ENCODE measurements at regions not wholly inside any gene's neighbourhood (a gene's known extent, or its start where the extent isn't known, plus 50 kb on each side); places are given as distances from the start of the nearest gene placed in this dataset.

DNA sequence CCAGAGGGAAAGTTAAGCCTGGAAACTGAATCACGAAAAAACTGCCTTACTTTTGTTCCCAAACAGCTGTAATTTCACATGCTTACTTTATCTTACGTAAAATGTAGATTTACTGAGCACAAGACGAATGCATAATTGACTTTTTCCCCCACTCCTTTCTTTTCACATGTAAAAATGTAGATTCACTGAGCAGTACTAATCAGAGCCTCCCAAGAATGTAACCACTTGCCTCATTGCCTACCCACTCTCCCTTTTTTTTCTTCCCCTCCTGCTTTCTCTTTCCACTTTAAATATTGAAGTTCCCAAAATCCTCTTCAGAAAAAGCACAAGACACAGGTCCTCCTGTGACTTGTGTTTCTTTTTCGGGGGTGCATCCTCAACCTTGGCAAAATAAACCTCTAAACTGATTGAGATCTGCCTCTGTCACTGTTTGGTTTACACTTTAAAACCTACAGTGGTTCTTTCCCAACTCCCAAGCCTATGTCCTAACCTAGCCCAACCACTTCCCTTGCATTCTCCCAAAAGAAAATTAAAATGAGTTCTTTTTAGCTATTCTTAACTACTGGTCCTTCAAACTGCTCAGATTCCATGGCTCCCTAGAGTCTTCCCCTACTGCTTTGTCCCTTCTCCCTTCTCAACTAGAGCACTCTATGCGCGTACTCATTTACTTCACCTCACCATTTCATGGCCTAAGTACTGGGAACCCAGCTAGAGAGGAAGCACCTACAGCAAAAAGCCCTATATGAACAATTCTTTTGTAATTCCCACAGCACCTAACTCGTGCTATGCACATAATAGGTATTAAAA, 236.6 kb upstream of the MKLN1 start:
- Mint-ChIP-seq H3K27me3 (ENCODE audit: low read depth in 3 of 3) (no peaks in the 10 kb centered on the region), H3K36me3 (peaks cover 16 to 27% of the 10 kb centered on the region in 2 donors), H3K27ac (peak overlapping the region in 2 of 7 donors; percentile 0 to 4), H3K4me1 (peaks cover 10% of the 10 kb centered on the region), H3K9me3 (peaks cover 0 to 5% (median 0%) of the 10 kb centered on the region in 7 donors), H3K4me3 (no peak overlapping the region)
- Histone ChIP-seq H4K20me1 (ENCODE audit: insufficient read depth, low read length) (peaks cover 98% of the 10 kb centered on the region), H3K9ac (ENCODE audit: insufficient read depth, low read length, poor library complexity, severe bottlenecking) (no peak overlapping the region), H3K4me2 (replicated peaks; ENCODE audit: extremely low read depth, low read length, poor library complexity, severe bottlenecking) (no peak overlapping the region), H3K27me3 (ENCODE audit: control insufficient read depth in 2 of 2, insufficient read depth in 2 of 2, low read length in 2 of 2) (no peaks in the 10 kb centered on the region), H3K27ac (ENCODE audit: low read depth in 1 of 2, low read length in 2 of 2) (no peak overlapping the region), H3K36me3 (replicated peaks in 1 of 2; ENCODE audit: control insufficient read depth in 1 of 2, insufficient read depth in 2 of 2, low read length in 2 of 2) (no peaks in the 10 kb centered on the region), H3K79me2 (ENCODE audit: insufficient read depth, low read length) (peaks cover 12% of the 10 kb centered on the region), H3K9me3 (replicated peaks in 1 of 2; ENCODE audit: control insufficient read depth in 1 of 2, insufficient read depth in 1 of 2, low read length in 2 of 2) (no peaks in the 10 kb centered on the region), H2AFZ (ENCODE audit: insufficient read depth, low read depth, low read length, poor library complexity, severe bottlenecking) (no peak overlapping the region), H3K4me3 (replicated peaks in 1 of 3; ENCODE audit: low read depth in 2 of 3, low read length in 3 of 3) (no peak overlapping the region), H3K4me1 (ENCODE audit: control insufficient read depth in 1 of 2, insufficient read depth in 2 of 2, low read length in 2 of 2) (no peaks in the 10 kb centered on the region)
- no peak for DNase-seq
- intact Hi-C loops (cut with micrococcal nuclease), result no loop called here
- TF ChIP-seq, protein P1, sequence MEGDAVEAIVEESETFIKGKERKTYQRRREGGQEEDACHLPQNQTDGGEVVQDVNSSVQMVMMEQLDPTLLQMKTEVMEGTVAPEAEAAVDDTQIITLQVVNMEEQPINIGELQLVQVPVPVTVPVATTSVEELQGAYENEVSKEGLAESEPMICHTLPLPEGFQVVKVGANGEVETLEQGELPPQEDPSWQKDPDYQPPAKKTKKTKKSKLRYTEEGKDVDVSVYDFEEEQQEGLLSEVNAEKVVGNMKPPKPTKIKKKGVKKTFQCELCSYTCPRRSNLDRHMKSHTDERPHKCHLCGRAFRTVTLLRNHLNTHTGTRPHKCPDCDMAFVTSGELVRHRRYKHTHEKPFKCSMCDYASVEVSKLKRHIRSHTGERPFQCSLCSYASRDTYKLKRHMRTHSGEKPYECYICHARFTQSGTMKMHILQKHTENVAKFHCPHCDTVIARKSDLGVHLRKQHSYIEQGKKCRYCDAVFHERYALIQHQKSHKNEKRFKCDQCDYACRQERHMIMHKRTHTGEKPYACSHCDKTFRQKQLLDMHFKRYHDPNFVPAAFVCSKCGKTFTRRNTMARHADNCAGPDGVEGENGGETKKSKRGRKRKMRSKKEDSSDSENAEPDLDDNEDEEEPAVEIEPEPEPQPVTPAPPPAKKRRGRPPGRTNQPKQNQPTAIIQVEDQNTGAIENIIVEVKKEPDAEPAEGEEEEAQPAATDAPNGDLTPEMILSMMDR (IDR thresholded peaks at IDR 0.05), result no peak
- 93% methylated on average over 6 of the region's 7 CpGs for WGBS (ENCODE audit: insufficient coverage)

DNA sequence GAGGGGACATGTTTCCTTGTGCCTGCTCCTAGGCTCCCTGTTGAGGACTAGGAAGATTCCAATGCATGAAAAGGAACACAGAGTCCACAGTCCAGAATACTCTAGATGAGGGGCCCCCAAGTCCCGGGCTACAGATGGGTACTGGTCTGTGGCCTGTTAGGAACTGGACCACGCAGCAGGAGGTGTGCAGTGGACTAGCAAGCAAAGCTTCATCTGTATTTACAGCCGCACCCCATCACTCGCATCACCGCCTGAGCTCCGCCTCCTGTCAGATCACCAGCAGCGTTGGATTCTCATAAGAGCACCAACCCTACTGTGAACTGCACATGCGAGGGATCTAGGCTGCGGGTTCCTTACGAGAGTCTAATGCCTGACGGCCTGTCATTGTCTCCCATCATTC, 233.0 kb upstream of the MKLN1 start:
- Histone ChIP-seq H3K4me3 (replicated peaks in 1 of 3; ENCODE audit: low read depth in 2 of 3, low read length in 3 of 3) (no peak overlapping the region), H3K79me2 (ENCODE audit: insufficient read depth, low read length) (peaks cover 15% of the 10 kb centered on the region), H3K4me1 (ENCODE audit: control insufficient read depth in 1 of 2, insufficient read depth in 2 of 2, low read length in 2 of 2) (no peaks in the 10 kb centered on the region), H3K9me3 (replicated peaks in 1 of 2; ENCODE audit: control insufficient read depth in 1 of 2, insufficient read depth in 1 of 2, low read length in 2 of 2) (no peaks in the 10 kb centered on the region), H3K36me3 (replicated peaks in 1 of 2; ENCODE audit: control insufficient read depth in 1 of 2, insufficient read depth in 2 of 2, low read length in 2 of 2) (no peaks in the 10 kb centered on the region), H3K27ac (ENCODE audit: low read depth in 1 of 2, low read length in 2 of 2) (no peak overlapping the region), H3K9ac (ENCODE audit: insufficient read depth, low read length, poor library complexity, severe bottlenecking) (no peak overlapping the region), H2AFZ (ENCODE audit: insufficient read depth, low read depth, low read length, poor library complexity, severe bottlenecking) (no peak overlapping the region), H3K27me3 (ENCODE audit: control insufficient read depth in 2 of 2, insufficient read depth in 2 of 2, low read length in 2 of 2) (no peaks in the 10 kb centered on the region), H4K20me1 (ENCODE audit: insufficient read depth, low read length) (peaks cover 100% of the 10 kb centered on the region), H3K4me2 (replicated peaks; ENCODE audit: extremely low read depth, low read length, poor library complexity, severe bottlenecking) (no peak overlapping the region)
- Mint-ChIP-seq H3K4me3 (no peak overlapping the region), H3K9me3 (no peaks in the 10 kb centered on the region), H3K27ac (peak overlapping the region in 1 of 7 donors; percentile 1), H3K27me3 (ENCODE audit: low read depth in 3 of 3) (peaks cover 0 to 1% (median 0%) of the 10 kb centered on the region in 3 donors), H3K4me1 (peaks cover 12% of the 10 kb centered on the region), H3K36me3 (peaks cover 22% of the 10 kb centered on the region in 2 donors)
- intact Hi-C loops (cut with micrococcal nuclease), result no loop called here
- no peak for DNase-seq
- 98% methylated on average over 8 of the region's 11 CpGs for WGBS (ENCODE audit: insufficient coverage)
- TF ChIP-seq, protein P1 (IDR thresholded peaks at IDR 0.05), result no peak

Data from CD14-positive monocyte (primary cell).